Right lobe of liver (tissue), 4 donors: ENCODE measurements at regions not wholly inside any gene's neighbourhood (a gene's known extent, or its start where the extent isn't known, plus 50 kb on each side); places are given as distances from the start of the nearest gene placed in this dataset.

Source experiments
- POLR2A ChIP-seq: fragments of 450-650 bp; IDR thresholded peaks from one replicate; pipeline ENCODE4 v1.6.1; 2017; ENCODE audit warnings: antibody characterized with exemption, mild to moderate bottlenecking
- TF ChIP-seq, protein P1 (sequence below), 4 donors: fragments of 200-600 bp in 3 of 4; fragments of 450-650 bp in 1 of 4; IDR thresholded peaks; one replicate each; pipeline versions ENCODE4 v1.5.1 to v1.8.0; 2016 to 2022; ENCODE audit warnings: antibody characterized with exemption in 4 of 4, mild to moderate bottlenecking in 2 of 4
- donor health status: DM: no; HTN: no; CAD: no.
- donor health status: DM: no; HTN: no; CAD: no.
- donor health status: DM: no; HTN: yes; CAD: no.

DNA sequence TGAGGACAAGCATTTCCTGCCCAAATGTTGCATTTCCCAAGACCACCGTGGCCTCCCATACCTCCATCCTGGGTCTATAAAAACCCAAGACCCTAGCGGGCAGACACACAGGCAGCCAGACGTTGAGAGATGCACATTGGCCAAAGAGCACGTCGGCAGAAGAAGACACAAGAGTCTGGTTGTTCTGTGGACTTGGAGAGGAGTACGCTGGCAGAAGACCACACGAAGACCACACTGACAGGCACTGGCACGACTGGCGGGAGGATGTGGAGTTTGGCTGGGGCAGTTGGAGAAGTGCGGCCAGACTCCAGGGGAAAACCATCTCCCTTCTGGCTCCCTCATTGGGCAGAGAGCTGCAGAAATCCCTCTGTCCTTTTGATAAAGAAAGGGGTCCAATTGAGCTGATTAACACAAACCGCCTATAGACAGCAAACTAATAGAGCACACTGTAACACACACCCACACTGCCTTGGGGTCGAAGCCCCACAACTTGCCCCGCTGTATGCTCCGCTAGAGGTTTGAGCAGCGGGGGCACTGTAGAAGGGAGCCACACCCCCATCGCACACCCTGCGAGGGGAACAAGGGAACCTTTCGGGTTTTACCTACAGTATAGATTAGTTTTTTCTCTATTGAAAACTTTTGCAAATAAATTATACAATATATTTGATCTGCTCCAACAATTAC lies 376.7 kb upstream of the KLHL4 start:
- TF ChIP-seq, protein P1, sequence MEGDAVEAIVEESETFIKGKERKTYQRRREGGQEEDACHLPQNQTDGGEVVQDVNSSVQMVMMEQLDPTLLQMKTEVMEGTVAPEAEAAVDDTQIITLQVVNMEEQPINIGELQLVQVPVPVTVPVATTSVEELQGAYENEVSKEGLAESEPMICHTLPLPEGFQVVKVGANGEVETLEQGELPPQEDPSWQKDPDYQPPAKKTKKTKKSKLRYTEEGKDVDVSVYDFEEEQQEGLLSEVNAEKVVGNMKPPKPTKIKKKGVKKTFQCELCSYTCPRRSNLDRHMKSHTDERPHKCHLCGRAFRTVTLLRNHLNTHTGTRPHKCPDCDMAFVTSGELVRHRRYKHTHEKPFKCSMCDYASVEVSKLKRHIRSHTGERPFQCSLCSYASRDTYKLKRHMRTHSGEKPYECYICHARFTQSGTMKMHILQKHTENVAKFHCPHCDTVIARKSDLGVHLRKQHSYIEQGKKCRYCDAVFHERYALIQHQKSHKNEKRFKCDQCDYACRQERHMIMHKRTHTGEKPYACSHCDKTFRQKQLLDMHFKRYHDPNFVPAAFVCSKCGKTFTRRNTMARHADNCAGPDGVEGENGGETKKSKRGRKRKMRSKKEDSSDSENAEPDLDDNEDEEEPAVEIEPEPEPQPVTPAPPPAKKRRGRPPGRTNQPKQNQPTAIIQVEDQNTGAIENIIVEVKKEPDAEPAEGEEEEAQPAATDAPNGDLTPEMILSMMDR (IDR thresholded peaks at IDR 0.05), result no peak
- no peak for TF ChIP-seq POLR2A
